Activated CD4-positive, alpha-beta T cell treated with anti-CD3 and anti-CD28 coated beads, Interleukin-2, amount 10 ng/mL, durations not matched to agents 7 days and 5 days (primary cell): ENCODE measurements at regions not wholly inside any gene's neighbourhood (a gene's known extent, or its start where the extent isn't known, plus 50 kb on each side); places are given as distances from the start of the nearest gene placed in this dataset.

Source experiments
- CTCF ChIA-PET: fragments of 350-600 bp; sonication (Branson Sonifier 250); formaldehyde crosslinking; loops from one replicate; lab custom pipeline; 2021; ENCODE audit warnings: antibody characterized with exemption; lab: Charles Lee
- POLR2A ChIA-PET: fragments of 350-600 bp; sonication (Branson Sonifier 250); formaldehyde crosslinking; loops from one replicate; lab custom pipeline; 2021; ENCODE audit warnings: antibody characterized with exemption; lab: Charles Lee
- DNase-seq: peaks from one replicate; pipeline ENCODE4 v3.0.0-alpha.2; 2020
- H3K27ac Mint-ChIP-seq: one replicate; pipeline ENCODE4 v1.8.0; 2021; ENCODE audit warnings: mild to moderate bottlenecking, moderate library complexity, mixed read lengths
- H3K27me3 Mint-ChIP-seq: one replicate; pipeline ENCODE4 v1.8.0; 2021; ENCODE audit warnings: mixed read lengths
- H3K36me3 Mint-ChIP-seq: one replicate; pipeline ENCODE4 v1.8.0; 2021; ENCODE audit warnings: low read depth, mixed read lengths
- H3K4me1 Mint-ChIP-seq: one replicate; pipeline ENCODE4 v1.8.0; 2021; ENCODE audit warnings: mixed read lengths
- H3K4me3 Mint-ChIP-seq: one replicate; pipeline ENCODE4 v1.8.0; 2021; ENCODE audit warnings: mild to moderate bottlenecking, moderate library complexity, mixed read lengths
- H3K9me3 Mint-ChIP-seq: one replicate; pipeline ENCODE4 v1.8.0; 2021; ENCODE audit warnings: mixed read lengths

GRCh38 chr4:18815779-18816173, 794.2 kb upstream of the LCORL start:
- Mint-ChIP-seq H3K9me3 (no peaks in the 10 kb centered on the region), H3K27ac (no peak overlapping the region), H3K36me3 (no peaks in the 10 kb centered on the region), H3K4me1 (no peaks in the 10 kb centered on the region), H3K27me3 (no peaks in the 10 kb centered on the region), H3K4me3 (no peak overlapping the region)
- POLR2A ChIA-PET: no interaction called here
- no peak for DNase-seq
- CTCF ChIA-PET: no interaction called here

DNA sequence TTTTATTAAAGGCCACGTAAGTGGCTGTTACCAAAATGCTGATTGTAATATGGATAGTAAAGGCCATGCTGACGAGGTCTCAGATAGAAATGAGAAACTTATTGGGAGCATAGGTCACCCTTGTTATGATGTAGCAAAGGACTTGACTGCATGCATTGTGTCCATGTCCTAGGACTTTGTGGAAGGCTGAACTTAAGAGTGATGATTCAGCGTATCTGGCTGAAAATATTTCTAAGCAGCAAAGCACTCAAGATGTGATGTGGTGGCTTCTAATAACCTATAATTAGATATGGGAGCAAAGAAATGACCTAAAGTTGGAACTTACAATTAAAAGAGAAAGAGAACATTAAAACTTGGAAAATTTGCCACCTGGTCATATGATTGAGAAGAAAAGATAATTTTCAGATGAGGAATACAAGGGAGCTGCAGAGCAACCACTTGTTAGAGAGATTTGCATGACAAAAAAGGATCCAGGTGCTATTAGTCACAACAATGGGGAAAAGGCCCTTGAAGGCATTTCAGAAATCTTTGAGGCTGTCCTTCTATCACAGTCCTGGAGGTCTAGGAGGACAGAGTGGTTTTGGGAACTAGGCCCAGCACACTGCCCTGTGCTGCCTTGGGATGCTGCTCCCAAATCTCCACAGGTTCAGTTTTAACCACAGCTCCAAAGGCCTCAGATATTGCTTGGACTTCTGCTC, 793.7 kb upstream of the LCORL start:
- H3K36me3 Mint-ChIP-seq: no peaks in the 10 kb centered on the region
- H3K9me3 Mint-ChIP-seq: no peaks in the 10 kb centered on the region
- ChIA-PET CTCF (no interaction called here), POLR2A (no interaction called here)
- H3K4me1 Mint-ChIP-seq: no peaks in the 10 kb centered on the region
- no peak overlapping the region for H3K4me3 Mint-ChIP-seq
- no peak for DNase-seq
- H3K27me3 Mint-ChIP-seq: no peaks in the 10 kb centered on the region
- no peak overlapping the region for H3K27ac Mint-ChIP-seq

- no peak for DNase-seq
These were observed 792.2 kb upstream of the LCORL start for GRCh38 chr4:18813771-18814170.

GRCh38 chr4:18813055-18813454, 791.5 kb upstream of the LCORL start:
- no peaks in the 10 kb centered on the region for H3K36me3 Mint-ChIP-seq
- POLR2A ChIA-PET: no interaction called here
- H3K27ac Mint-ChIP-seq: no peak overlapping the region
- no peaks in the 10 kb centered on the region for H3K27me3 Mint-ChIP-seq
- CTCF ChIA-PET: no interaction called here
- no peaks in the 10 kb centered on the region for H3K4me1 Mint-ChIP-seq
- no peak for DNase-seq
- no peaks in the 10 kb centered on the region for H3K9me3 Mint-ChIP-seq
- no peak overlapping the region for H3K4me3 Mint-ChIP-seq

More at GRCh38 chr4:18813771-18814170, 792.2 kb upstream of the LCORL start:
- Mint-ChIP-seq H3K27ac (no peak overlapping the region), H3K9me3 (no peaks in the 10 kb centered on the region), H3K36me3 (no peaks in the 10 kb centered on the region), H3K4me3 (no peak overlapping the region), H3K27me3 (no peaks in the 10 kb centered on the region), H3K4me1 (no peaks in the 10 kb centered on the region)
- CTCF ChIA-PET: no interaction called here
- POLR2A ChIA-PET: no interaction called here

DNA sequence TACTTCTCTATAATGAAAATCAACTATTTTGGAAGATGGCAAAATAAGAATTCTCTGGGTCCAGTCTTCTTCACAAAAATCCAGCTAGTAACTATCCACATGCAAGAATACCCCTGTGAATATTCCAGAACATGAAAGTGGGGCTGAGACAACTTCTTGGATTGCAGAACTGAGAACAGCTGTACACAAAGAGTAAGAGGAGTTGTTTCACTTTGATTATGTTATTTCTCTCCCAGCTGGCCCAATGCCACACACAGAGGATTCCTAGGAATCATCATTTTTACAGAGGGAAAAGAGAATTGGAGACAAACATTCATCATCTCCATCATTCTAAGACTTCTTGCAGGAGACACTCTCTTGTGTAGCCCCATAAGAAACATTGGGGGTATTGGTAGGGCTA, 782.2 kb upstream of the LCORL start:
- Mint-ChIP-seq H3K27ac (no peak overlapping the region), H3K4me1 (no peaks in the 10 kb centered on the region), H3K27me3 (no peaks in the 10 kb centered on the region), H3K36me3 (no peaks in the 10 kb centered on the region), H3K9me3 (peaks cover 10% of the 10 kb centered on the region), H3K4me3 (no peak overlapping the region)
- DNase-seq: no peak
- POLR2A ChIA-PET: no interaction called here
- CTCF ChIA-PET: no interaction called here

GRCh38 chr4:18798123-18798522, 776.6 kb upstream of the LCORL start:
- no peak overlapping the region for H3K27ac Mint-ChIP-seq
- ChIA-PET CTCF (no interaction called here), POLR2A (no interaction called here)

DNA sequence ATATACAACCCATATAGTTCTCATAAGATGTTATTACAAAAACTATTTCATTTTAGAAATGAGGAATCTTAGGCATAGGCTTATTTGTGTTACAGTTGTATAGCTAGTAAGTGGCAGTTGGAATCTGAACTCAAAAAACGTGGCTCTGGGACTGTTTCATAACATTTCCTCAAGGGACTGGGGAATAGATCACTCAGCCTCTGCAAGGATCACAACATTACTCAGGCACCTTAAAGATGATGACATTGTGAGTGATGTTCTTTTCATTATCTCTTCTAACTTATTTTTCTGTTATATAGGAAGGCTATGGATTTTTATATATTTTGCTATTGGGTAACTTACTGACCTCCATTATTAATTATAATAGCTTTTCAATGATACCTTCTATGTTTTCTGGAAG, 774.2 kb upstream of the LCORL start:
- no peaks in the 10 kb centered on the region for H3K27me3 Mint-ChIP-seq
- no peaks in the 10 kb centered on the region for H3K9me3 Mint-ChIP-seq
- H3K27ac Mint-ChIP-seq: no peak overlapping the region
- ChIA-PET POLR2A (no interaction called here), CTCF (no interaction called here)
- H3K4me3 Mint-ChIP-seq: no peak overlapping the region
- H3K4me1 Mint-ChIP-seq: no peaks in the 10 kb centered on the region
- no peaks in the 10 kb centered on the region for H3K36me3 Mint-ChIP-seq
- DNase-seq: no peak

More at GRCh38 chr4:18798123-18798522, 776.6 kb upstream of the LCORL start:
- Mint-ChIP-seq H3K4me3 (no peak overlapping the region), H3K36me3 (no peaks in the 10 kb centered on the region), H3K9me3 (no peaks in the 10 kb centered on the region), H3K4me1 (no peaks in the 10 kb centered on the region), H3K27me3 (no peaks in the 10 kb centered on the region)
- DNase-seq: no peak

- CTCF ChIA-PET: no interaction called here
- H3K4me1 Mint-ChIP-seq: no peaks in the 10 kb centered on the region
- H3K27ac Mint-ChIP-seq: no peak overlapping the region
These were observed 755.8 kb upstream of the LCORL start for GRCh38 chr4:18777190-18777930.

GRCh38 chr4:18767921-18768320, 746.4 kb upstream of the LCORL start:
- Mint-ChIP-seq H3K4me3 (no peak overlapping the region), H3K9me3 (peaks cover 5% of the 10 kb centered on the region), H3K4me1 (no peaks in the 10 kb centered on the region), H3K27me3 (no peaks in the 10 kb centered on the region), H3K36me3 (no peaks in the 10 kb centered on the region), H3K27ac (no peak overlapping the region)
- no peak for DNase-seq
- ChIA-PET CTCF (no interaction called here), POLR2A (no interaction called here)

More at GRCh38 chr4:18777190-18777930, 755.8 kb upstream of the LCORL start:
- Mint-ChIP-seq H3K9me3 (no peaks in the 10 kb centered on the region), H3K36me3 (no peaks in the 10 kb centered on the region), H3K4me3 (no peak overlapping the region), H3K27me3 (no peaks in the 10 kb centered on the region)
- POLR2A ChIA-PET: no interaction called here
- no peak for DNase-seq

DNA sequence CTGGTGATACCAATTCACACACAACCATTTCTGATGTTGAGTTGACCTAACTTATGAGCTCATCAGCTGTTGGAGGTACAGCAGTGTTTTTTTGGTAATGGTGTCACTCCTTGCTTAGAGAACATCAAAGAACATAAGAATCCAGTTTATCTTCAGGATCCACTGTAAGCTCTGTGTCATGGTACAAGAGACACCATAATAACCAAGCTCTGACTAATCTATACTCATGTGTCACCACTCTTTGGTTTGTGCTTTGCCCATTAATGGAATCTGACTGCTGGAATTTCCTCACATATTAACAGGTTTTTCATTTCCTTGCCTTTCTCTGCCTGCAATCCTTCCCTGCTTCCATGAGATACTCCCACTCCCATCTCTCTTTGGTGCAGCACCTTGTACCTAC, 735.1 kb upstream of the LCORL start:
- DNase-seq: no peak
- Mint-ChIP-seq H3K4me1 (no peaks in the 10 kb centered on the region), H3K27ac (no peak overlapping the region), H3K4me3 (no peak overlapping the region), H3K9me3 (peaks cover 5% of the 10 kb centered on the region), H3K36me3 (no peaks in the 10 kb centered on the region), H3K27me3 (no peaks in the 10 kb centered on the region)
- POLR2A ChIA-PET: no interaction called here
- CTCF ChIA-PET: interaction anchor here (0.7 kb wide), 1 partner anchor 13 kb away, joined by 3 read pairs; no protein-coding TSS in a partner anchor

- no peak for DNase-seq
- Mint-ChIP-seq H3K27me3 (no peaks in the 10 kb centered on the region), H3K36me3 (no peaks in the 10 kb centered on the region), H3K4me3 (no peak overlapping the region), H3K4me1 (no peaks in the 10 kb centered on the region), H3K27ac (no peak overlapping the region), H3K9me3 (peaks cover 5% of the 10 kb centered on the region)
- ChIA-PET CTCF (no interaction called here), POLR2A (no interaction called here)
These were observed 732.6 kb upstream of the LCORL start for GRCh38 chr4:18754180-18754579.

- H3K27ac Mint-ChIP-seq: no peak overlapping the region
- H3K9me3 Mint-ChIP-seq: no peaks in the 10 kb centered on the region
- H3K4me1 Mint-ChIP-seq: no peaks in the 10 kb centered on the region
- POLR2A ChIA-PET: no interaction called here
- CTCF ChIA-PET: no interaction called here
- no peaks in the 10 kb centered on the region for H3K27me3 Mint-ChIP-seq
- no peaks in the 10 kb centered on the region for H3K36me3 Mint-ChIP-seq
- no peak overlapping the region for H3K4me3 Mint-ChIP-seq
- DNase-seq: no peak
These were observed 729.5 kb upstream of the LCORL start for GRCh38 chr4:18751083-18751482.

- H3K9me3 Mint-ChIP-seq: no peaks in the 10 kb centered on the region
- ChIA-PET CTCF (no interaction called here), POLR2A (no interaction called here)
- DNase-seq: no peak
- H3K27ac Mint-ChIP-seq: no peak overlapping the region
- no peaks in the 10 kb centered on the region for H3K27me3 Mint-ChIP-seq
- H3K36me3 Mint-ChIP-seq: no peaks in the 10 kb centered on the region
- no peak overlapping the region for H3K4me3 Mint-ChIP-seq
- no peaks in the 10 kb centered on the region for H3K4me1 Mint-ChIP-seq
These were observed 727.8 kb upstream of the LCORL start for GRCh38 chr4:18749391-18749790.
